IMR-90 (cell line): ENCODE measurements at regions not wholly inside any gene's neighbourhood (a gene's known extent, or its start where the extent isn't known, plus 50 kb on each side); places are given as distances from the start of the nearest gene placed in this dataset.

ENCODE experiments used
- ATAC-seq: fragments of 200-7000 bp; cut with Tn5 transposase; 2 replicates; pipeline ENCODE4 v1.9.1; 2020; ENCODE audit warnings: low read depth, mild to moderate bottlenecking, moderate library complexity
- BruUV-seq: library from RNA; stranded (reverse); fragments of 400-500 nt; replicated peaks from 2 replicates; lab custom pipeline; 2021; lab: Mats Ljungman, UMichigan
- CTCF ChIA-PET: fragments of 300-600 bp; formaldehyde crosslinking; extraction: SDS; loops from one replicate; lab custom pipeline; 2021; ENCODE audit warnings: antibody characterized with exemption; lab: Yijun Ruan, JAX
- POLR2A ChIA-PET: fragments of 300-600 bp; sonication (Branson Sonifier 250); formaldehyde crosslinking; loops from one replicate; lab custom pipeline; 2022; ENCODE audit warnings: antibody characterized with exemption; ENCODE audit not compliant: unreplicated experiment; lab: Charles Lee
- DNase-seq: peaks from one replicate; pipeline ENCODE4 v3.0.0; 2013
- H2AFZ ChIP-seq: replicated peaks from 2 replicates; pipeline ENCODE3; 2013; ENCODE audit warnings: low read length, mild to moderate bottlenecking; ENCODE audit not compliant: poor library complexity
- H2AK5ac ChIP-seq: 2 replicates; pipeline ENCODE4 v1.6.1; 2013; ENCODE audit warnings: low read depth, low read length, inconsistent platforms
- H2AK9ac ChIP-seq: replicated peaks from 2 replicates; pipeline ENCODE3; 2013; ENCODE audit warnings: mild to moderate bottlenecking, low read depth, low read length, moderate library complexity; ENCODE audit not compliant: poor library complexity
- H2BK120ac ChIP-seq: 2 replicates; pipeline ENCODE4 v1.6.1; 2013; ENCODE audit warnings: low read depth, low read length, inconsistent platforms
- H2BK15ac ChIP-seq: 3 replicates; pipeline ENCODE4 v1.6.1; 2013; ENCODE audit warnings: low read depth, low read length, inconsistent platforms
- H2BK20ac ChIP-seq: 2 replicates; pipeline ENCODE4 v1.6.1; 2013; ENCODE audit warnings: low read depth, mild to moderate bottlenecking, inconsistent platforms, low read length, moderate library complexity
- H2BK5ac ChIP-seq: 2 replicates; pipeline ENCODE4 v1.6.1; 2013; ENCODE audit warnings: mild to moderate bottlenecking, low read depth, low read length, inconsistent platforms; ENCODE audit not compliant: poor library complexity, severe bottlenecking
- H3K14ac ChIP-seq: replicated peaks from 2 replicates; pipeline ENCODE4 v1.6.1; 2013; ENCODE audit warnings: low read depth, low read length, inconsistent platforms
- H3K18ac ChIP-seq: 2 replicates; pipeline ENCODE4 v1.6.1; 2013; ENCODE audit warnings: low read depth, low read length, control low read depth
- H3K23ac ChIP-seq: 2 replicates; pipeline ENCODE4 v1.6.1; 2013; ENCODE audit warnings: low read depth, low read length, inconsistent platforms
- H3K27ac ChIP-seq: 2 replicates; pipeline ENCODE4 v1.5.1; 2013; ENCODE audit warnings: mild to moderate bottlenecking, control low read depth, low read length; ENCODE audit not compliant: insufficient read depth
- H3K27me3 ChIP-seq: 2 replicates; pipeline ENCODE4 v1.6.1; 2013; ENCODE audit warnings: low read length; ENCODE audit not compliant: control insufficient read depth, insufficient read depth
- H3K36me3 ChIP-seq: 2 replicates; pipeline ENCODE4 v1.6.1; 2013; ENCODE audit warnings: low read length, mixed read lengths; ENCODE audit not compliant: control insufficient read depth, insufficient read depth
- H3K4ac ChIP-seq: 2 replicates; pipeline ENCODE4 v1.6.1; 2013; ENCODE audit warnings: low read depth, low read length, inconsistent platforms
- H3K4me1 ChIP-seq: 2 replicates; pipeline ENCODE4 v1.6.1; 2013; ENCODE audit warnings: low read length, mixed read lengths; ENCODE audit not compliant: control insufficient read depth, insufficient read depth
- H3K4me2 ChIP-seq: 2 replicates; pipeline ENCODE4 v1.6.1; 2013; ENCODE audit warnings: low read depth, mild to moderate bottlenecking, control low read depth, low read length, moderate library complexity
- H3K4me3 ChIP-seq: 2 replicates; pipeline ENCODE4 v1.5.1; 2013; ENCODE audit warnings: low read depth, mild to moderate bottlenecking, control low read depth, low read length, moderate library complexity; ENCODE audit not compliant: insufficient read depth
- H3K56ac ChIP-seq: 2 replicates; pipeline ENCODE4 v1.6.1; 2013; ENCODE audit warnings: low read length, inconsistent platforms; ENCODE audit not compliant: insufficient read depth; ENCODE audit errors: extremely low read depth
- H3K79me1 ChIP-seq, 2 experiments: 2 replicates each; pipeline ENCODE4 v1.6.1; 2013; ENCODE audit warnings: low read length in 2 of 2, inconsistent platforms in 1 of 2, low read depth in 1 of 2
- H3K9ac ChIP-seq: 2 replicates; pipeline ENCODE4 v1.6.1; 2013; ENCODE audit warnings: low read depth, low read length, control low read depth
- H3K9me1 ChIP-seq: 2 replicates; pipeline ENCODE4 v1.6.1; 2013; ENCODE audit warnings: low read length, inconsistent platforms; ENCODE audit not compliant: insufficient read depth
- H3K9me3 ChIP-seq: 2 replicates; pipeline ENCODE4 v1.6.1; 2013; ENCODE audit warnings: low read length; ENCODE audit not compliant: control insufficient read depth, insufficient read depth
- H4K20me1 ChIP-seq: 2 replicates; pipeline ENCODE4 v1.6.1; 2013; ENCODE audit warnings: low read length, inconsistent platforms; ENCODE audit not compliant: insufficient read depth
- H4K5ac ChIP-seq: 2 replicates; pipeline ENCODE4 v1.6.1; 2013; ENCODE audit warnings: mild to moderate bottlenecking, low read depth, low read length, control low read depth
- H4K8ac ChIP-seq, 2 experiments: 2 replicates each; pipeline ENCODE4 v1.6.1; 2013; ENCODE audit warnings: low read depth in 2 of 2, low read length in 2 of 2, control low read depth in 1 of 2, inconsistent platforms in 1 of 2
- H4K91ac ChIP-seq: 2 replicates; pipeline ENCODE4 v1.6.1; 2013; ENCODE audit warnings: low read depth, low read length, inconsistent platforms; ENCODE audit not compliant: insufficient read depth
- BHLHE40 ChIP-seq: fragments of 150-350 bp; IDR thresholded peaks from 2 replicates; pipeline ENCODE4 v1.6.1; 2016; ENCODE audit warnings: mild to moderate bottlenecking, low read depth, low read length
- ELK1 ChIP-seq: fragments of 150-350 bp; IDR thresholded peaks from 2 replicates; pipeline ENCODE4 v1.6.1; 2016; ENCODE audit warnings: low read depth, mild to moderate bottlenecking, low read length, moderate library complexity, borderline replicate concordance
- MAZ ChIP-seq: IDR thresholded peaks from 2 replicates; pipeline ENCODE4 v1.6.1; 2012; ENCODE audit warnings: low read depth, mild to moderate bottlenecking, low read length, improper control_type of control experiment, moderate library complexity, borderline replicate concordance
- MXI1 ChIP-seq: IDR thresholded peaks from 2 replicates; pipeline ENCODE4 v1.6.1; 2012; ENCODE audit warnings: low read depth, mild to moderate bottlenecking, low read length, moderate library complexity, borderline replicate concordance
- NFE2L2 ChIP-seq: fragments of 150-350 bp; IDR thresholded peaks from 2 replicates; pipeline ENCODE4 v1.6.1; 2016; ENCODE audit warnings: low read depth, mild to moderate bottlenecking, low read length
- RAD21 ChIP-seq: IDR thresholded peaks from 2 replicates; pipeline ENCODE4 v1.6.1; 2012; ENCODE audit warnings: low read length, improper control_type of control experiment
- SMC3 ChIP-seq: fragments of 150-350 bp; IDR thresholded peaks from 2 replicates; pipeline ENCODE4 v1.6.1; 2016; ENCODE audit warnings: low read depth, mild to moderate bottlenecking, antibody characterized with exemption, low read length, moderate library complexity
- WGBS, 2 experiments: methylation state at CpG; one replicate each; pipeline versions ENCODE4 v1.1.5 to v1.1.7; 2013; ENCODE audit warnings: missing lambda C conversion rate in 2 of 2; ENCODE audit not compliant: insufficient read length in 1 of 2; ENCODE audit errors: extremely low coverage in 2 of 2; 5-methylcytosine and 5-hydroxymethylcytosine counted together
- dilution Hi-C: fragments of 300-500 bp; cut with HindIII; formaldehyde crosslinking; loops from one replicate; pipeline ENCODE4 v1.14.3; 2018; ENCODE audit warnings: low sequenced_read_pairs; ENCODE audit not compliant: unreplicated experiment
- in situ Hi-C: fragments of 300-500 bp; cut with MboI; formaldehyde crosslinking; loops from 3 replicates; pipeline ENCODE4 v1.14.3; 2019; ENCODE audit warnings: low sequenced_read_pairs, inconsistent platforms, mixed read lengths
- intact Hi-C: fragments of 100-400 bp; cut with micrococcal nuclease; formaldehyde crosslinking; loops from 2 replicates; pipeline ENCODE4 v1.10.0; 2022

GRCh38 chr16:59840169-59840568 lies 1106.1 kb upstream of the GOT2 start:
- POLR2A ChIA-PET, result no interaction called here
- no peak for DNase-seq
- Histone ChIP-seq H3K9me1 (no peaks in the 10 kb centered on the region), H3K56ac (no peak overlapping the region), H3K79me1 (no peaks in the 10 kb centered on the region), H3K14ac (no peak overlapping the region), H2BK15ac (no peak overlapping the region), H3K27ac (no peak overlapping the region), H3K4ac (no peak overlapping the region), H3K27me3 (no peaks in the 10 kb centered on the region), H2AK5ac (no peak overlapping the region), H3K9me3 (no peaks in the 10 kb centered on the region), H3K4me3 (no peak overlapping the region), H4K8ac (no peak overlapping the region), H3K18ac (no peak overlapping the region), H3K23ac (no peak overlapping the region), H2BK20ac (no peak overlapping the region), H2BK120ac (no peak overlapping the region), H2AK9ac (no peak overlapping the region), H4K20me1 (no peaks in the 10 kb centered on the region), H3K36me3 (no peaks in the 10 kb centered on the region), H4K5ac (no peak overlapping the region), H2AFZ (no peak overlapping the region), H3K4me2 (no peak overlapping the region), H2BK5ac (no peak overlapping the region), H3K9ac (no peak overlapping the region), H3K4me1 (no peaks in the 10 kb centered on the region), H4K91ac (no peak overlapping the region)
- in situ Hi-C loops, result no loop called here
- CTCF ChIA-PET, result no interaction called here
- ATAC-seq, result no peak
- dilution Hi-C loops, result no loop called here
- intact Hi-C loops, result no loop called here
- no TSS peak for BruUV-seq
- WGBS, 2 experiments, result no CpG with 5 or more reads among the region's 3 CpGs
- TF ChIP-seq MXI1 (no peak), MAZ (no peak), RAD21 (no peak), SMC3 (no peak), NFE2L2 (no peak), BHLHE40 (no peak), ELK1 (no peak)
